Thyroid gland (tissue), 4 donors: ENCODE measurements at regions not wholly inside any gene's neighbourhood (a gene's known extent, or its start where the extent isn't known, plus 50 kb on each side); places are given as distances from the start of the nearest gene placed in this dataset.

ENCODE experiments used
- POLR2A ChIP-seq, 2 donors: fragments of 450-650 bp; IDR thresholded peaks; one replicate each; pipeline ENCODE4 v1.6.1; 2017; ENCODE audit warnings: antibody characterized with exemption in 2 of 2, mild to moderate bottlenecking in 2 of 2, moderate library complexity in 1 of 2
- TF ChIP-seq, protein P1 (sequence below), 6 experiments: fragments of 200-600 bp in 3 of 6; fragments of 450-650 bp in 3 of 6; sonication (generic) in 3 of 6; IDR thresholded peaks; one replicate each; pipeline ENCODE4 v1.5.1; 2016 to 2019; ENCODE audit warnings: antibody characterized with exemption in 6 of 6, mild to moderate bottlenecking in 2 of 6, inconsistent platforms in 1 of 6, moderate library complexity in 1 of 6

DNA sequence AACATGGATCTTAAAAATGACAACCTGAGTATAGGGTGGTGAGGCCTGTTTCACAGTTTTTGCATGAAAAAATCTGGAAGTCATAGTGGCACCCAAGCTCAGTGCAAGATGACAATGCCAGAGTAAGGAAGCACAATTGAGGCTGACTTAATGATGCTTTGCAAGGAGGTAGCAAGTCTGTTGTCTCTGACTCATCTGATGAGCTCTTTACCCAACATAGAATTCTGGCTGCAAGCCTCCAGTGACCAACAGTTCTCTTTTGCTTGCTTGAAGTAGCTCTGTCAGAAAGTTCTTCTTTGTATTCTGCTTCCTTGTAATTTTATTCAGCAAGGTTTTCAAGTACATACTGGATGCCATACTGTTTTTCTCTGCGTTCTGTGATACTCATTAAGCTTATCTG lies 117.1 kb downstream of the FOXD2 start:
- TF ChIP-seq, protein P1, sequence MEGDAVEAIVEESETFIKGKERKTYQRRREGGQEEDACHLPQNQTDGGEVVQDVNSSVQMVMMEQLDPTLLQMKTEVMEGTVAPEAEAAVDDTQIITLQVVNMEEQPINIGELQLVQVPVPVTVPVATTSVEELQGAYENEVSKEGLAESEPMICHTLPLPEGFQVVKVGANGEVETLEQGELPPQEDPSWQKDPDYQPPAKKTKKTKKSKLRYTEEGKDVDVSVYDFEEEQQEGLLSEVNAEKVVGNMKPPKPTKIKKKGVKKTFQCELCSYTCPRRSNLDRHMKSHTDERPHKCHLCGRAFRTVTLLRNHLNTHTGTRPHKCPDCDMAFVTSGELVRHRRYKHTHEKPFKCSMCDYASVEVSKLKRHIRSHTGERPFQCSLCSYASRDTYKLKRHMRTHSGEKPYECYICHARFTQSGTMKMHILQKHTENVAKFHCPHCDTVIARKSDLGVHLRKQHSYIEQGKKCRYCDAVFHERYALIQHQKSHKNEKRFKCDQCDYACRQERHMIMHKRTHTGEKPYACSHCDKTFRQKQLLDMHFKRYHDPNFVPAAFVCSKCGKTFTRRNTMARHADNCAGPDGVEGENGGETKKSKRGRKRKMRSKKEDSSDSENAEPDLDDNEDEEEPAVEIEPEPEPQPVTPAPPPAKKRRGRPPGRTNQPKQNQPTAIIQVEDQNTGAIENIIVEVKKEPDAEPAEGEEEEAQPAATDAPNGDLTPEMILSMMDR (IDR thresholded peaks at IDR 0.05) = no peak
- TF ChIP-seq POLR2A (IDR thresholded peaks at IDR 0.05) = no peak
